ENCODE measurements at regions not wholly inside any gene's neighbourhood (a gene's known extent, or its start where the extent isn't known, plus 50 kb on each side); places are given as distances from the start of the nearest gene placed in this dataset.

GRCh38 chr4:79160962-79161361 is 164.9 kb downstream of the NAA11 start:
- TF ChIP-seq EZH2 (IDR thresholded peaks at IDR 0.05; ENCODE audit: insufficient read depth, low read length) (no peak), CTCF (IDR thresholded peaks at IDR 0.05; ENCODE audit: insufficient read depth, low read depth, low read length) (no peak)

Data from astrocyte (in vitro differentiated cells and primary cell).